ENCODE measurements at regions not wholly inside any gene's neighbourhood (a gene's known extent, or its start where the extent isn't known, plus 50 kb on each side); places are given as distances from the start of the nearest gene placed in this dataset.

DNA sequence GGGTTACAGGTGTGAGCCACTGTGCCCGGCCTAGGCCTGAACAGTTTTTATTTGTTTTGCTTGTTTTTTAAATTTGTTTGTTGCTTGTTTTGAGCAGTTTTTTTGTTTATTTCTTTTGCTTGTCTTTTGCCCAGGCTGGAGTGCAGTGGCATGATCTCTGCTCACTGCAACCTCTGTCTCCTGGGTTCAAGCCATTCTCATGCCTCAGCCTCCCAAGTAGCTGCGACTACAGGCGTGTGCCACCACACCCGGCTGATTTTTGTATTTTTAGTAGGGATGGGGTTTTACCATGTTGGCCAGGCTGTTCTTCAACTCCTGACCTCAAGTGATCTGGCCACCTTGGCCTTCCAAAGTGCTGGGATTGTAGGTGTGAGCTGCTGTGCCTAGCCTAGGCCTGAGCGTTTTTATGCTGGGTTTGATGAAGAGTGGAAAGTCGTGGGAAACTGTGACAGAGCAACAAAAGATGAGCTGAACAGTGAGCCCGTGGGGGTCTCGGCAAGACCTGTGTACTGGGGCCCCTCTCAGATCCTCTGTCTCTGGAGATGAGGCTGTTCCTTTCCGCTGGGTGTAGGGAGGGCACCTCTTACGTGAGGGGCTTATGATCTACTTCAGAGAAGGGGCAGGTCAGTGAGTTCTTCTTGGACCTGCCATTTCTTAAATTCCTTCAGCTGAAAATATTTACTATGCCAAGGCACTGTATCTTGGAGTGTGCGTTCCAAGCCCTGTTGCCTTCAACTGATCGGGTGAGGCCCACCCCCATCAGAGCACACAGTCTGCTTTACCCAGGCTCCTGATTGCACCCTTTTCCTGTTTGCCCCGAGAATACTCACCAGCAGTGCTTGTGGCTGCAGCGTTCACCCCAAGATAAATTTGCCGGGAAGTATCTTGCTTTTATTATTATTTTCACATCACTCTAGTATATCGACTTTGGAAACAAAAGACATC lies 322.1 kb downstream of the SEC14L1 start:
- DNase-seq: no peak

DNA sequence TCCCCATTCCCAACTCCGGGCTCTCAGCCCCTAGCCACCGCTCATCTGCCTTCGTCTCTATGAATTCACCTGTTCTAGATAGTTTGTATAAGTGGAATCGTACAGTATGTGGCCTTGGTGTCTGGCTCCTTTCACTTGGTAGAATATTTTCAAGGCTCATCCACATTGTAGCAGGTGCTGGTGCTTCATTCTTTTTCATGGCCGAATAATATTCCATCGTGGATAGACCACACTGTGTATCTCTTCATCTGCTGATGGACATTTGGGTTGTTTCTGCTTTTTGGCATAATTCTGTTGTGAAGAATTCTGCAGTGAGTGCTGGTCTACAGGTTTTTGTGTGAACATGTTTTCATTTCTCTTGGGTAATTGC lies 324.2 kb downstream of the SEC14L1 start:
- DNase-seq: no peak

DNA sequence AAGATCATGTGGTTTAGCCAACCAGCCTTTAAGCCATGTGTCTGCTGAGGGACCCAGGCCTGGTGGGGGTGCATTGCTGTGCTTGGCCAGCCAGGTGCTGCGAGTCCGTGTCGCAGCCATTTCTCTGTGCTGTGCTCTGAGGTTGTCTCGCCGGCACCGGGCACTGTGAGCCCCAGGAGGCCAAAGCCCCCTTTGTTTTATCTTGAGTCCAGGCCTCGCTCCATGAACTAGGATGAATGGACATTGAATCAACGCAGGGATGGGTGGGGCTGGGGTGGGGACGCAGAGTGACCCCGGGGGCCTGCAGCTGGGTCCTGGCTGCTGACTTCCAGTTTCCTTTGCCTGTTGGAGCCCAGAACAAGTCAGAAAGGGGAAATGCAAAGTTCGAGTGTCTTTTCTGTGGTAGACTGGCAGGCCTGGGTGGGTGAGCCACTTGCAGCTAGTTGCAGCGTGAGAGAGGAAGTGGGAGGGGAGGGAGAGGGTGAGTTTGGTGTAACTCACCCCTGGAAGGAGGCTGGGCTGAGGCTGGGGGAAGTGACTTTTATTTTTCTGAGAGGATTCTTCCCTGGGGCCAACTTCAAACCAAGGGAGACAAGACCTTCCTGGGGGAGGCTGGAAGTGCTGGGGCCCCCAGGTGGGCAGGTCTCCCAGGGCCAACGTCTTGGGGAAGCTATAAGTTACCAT lies 324.7 kb downstream of the SEC14L1 start:
- DNase-seq: no peak

DNA sequence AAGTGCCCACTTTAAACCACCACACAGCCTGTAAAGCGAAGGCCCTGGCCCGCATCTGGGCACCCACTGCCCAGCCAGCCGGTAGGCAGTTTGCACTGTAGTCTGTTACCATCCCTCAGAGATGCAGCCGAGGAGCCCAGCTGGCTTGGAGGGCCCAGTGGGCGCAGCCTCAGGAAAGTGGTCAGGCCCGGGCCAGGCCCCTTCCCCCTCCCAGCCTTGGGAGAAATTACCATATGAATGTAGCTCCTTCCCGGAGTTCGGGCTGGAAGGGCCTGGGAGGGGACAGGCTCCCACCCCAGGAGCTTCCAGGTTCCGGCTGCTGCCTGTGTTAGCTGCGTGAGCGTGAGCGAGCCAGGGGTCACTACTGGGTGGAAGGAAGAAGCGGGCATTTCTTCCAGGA lies 325.4 kb downstream of the SEC14L1 start:
- no peak for DNase-seq

DNA sequence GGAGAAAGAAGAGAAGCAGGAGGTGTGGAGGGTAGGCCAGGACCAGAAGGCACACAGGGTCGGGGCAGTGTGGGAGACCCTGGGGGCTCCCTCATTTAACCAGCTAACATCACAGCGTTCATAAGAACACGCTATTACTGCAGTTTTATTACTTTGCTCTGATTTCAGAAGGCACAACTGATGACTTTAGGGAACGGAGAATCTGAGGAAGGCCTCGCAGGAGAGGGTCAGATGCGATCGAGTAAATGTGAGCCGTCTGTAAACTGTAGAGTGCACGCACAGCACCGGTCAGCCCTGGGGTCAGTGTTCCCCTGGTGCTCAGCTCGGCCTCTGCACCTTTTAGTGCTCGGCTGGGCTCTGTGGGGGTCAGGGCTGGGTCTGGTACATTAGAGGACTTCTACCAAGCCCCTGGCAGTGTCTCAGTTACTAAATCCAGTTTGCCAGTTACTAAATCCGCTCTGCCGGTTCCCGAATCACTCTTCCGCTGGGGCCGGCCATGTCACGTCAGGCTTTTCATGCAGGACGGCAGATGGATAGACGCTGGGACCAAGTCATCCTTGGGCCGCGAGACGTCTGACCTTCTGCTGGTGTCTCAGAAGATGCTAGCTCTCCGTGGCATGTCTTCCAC lies 325.9 kb downstream of the SEC14L1 start:
- DNase-seq: no peak

DNA sequence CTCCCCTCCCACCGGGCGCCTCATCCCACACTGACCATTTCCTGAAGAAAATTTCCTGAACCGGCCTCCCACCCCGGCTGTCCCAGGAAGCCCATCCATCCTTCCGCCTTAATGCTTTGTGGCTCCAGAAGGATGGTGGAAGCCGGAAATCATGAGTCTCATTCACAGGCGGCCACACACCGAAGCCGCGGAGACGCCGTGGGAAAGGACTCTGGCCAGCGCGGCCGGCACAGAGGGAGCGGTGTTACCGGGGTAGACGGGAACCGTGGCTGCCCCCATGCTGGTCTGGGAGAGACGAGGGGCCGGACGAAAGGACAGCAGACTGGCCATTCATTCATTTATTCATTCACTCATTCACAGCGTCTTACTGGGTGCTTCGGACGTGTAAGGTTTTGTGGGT lies 326.8 kb downstream of the SEC14L1 start:
- DNase-seq: no peak

DNA sequence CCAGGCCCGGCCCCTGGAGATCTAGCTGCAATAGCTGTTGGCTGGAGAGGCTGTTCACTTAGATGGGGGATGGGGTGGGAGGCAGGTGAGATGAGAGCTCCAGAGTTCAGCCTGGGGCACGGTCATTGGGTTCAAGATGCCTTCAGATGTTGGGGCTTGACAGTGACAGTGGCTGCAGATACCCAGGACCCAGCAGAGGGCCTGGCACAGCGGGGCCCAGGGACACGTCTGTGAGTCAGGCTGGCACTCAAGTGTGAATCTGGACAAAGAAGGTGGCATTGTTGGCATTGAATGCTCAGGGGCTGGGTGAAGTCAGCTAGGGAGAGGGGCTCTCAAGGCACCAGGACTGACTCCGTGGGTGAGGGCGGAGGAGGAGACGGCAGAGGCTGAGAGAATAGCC lies 328.1 kb downstream of the SEC14L1 start:
- no peak for DNase-seq

- DNase-seq: no peak
These were observed 329.6 kb downstream of the SEC14L1 start for GRCh38 chr17:77470330-77470786.

- no peak for DNase-seq
These were observed 330.3 kb downstream of the SEC14L1 start for GRCh38 chr17:77470800-77471733.

GRCh38 chr17:77471984-77472461 lies 331.3 kb downstream of the SEC14L1 start:
- no peak for DNase-seq

- no peak for DNase-seq
These were observed 331.9 kb downstream of the SEC14L1 start for GRCh38 chr17:77472468-77473310.

DNA sequence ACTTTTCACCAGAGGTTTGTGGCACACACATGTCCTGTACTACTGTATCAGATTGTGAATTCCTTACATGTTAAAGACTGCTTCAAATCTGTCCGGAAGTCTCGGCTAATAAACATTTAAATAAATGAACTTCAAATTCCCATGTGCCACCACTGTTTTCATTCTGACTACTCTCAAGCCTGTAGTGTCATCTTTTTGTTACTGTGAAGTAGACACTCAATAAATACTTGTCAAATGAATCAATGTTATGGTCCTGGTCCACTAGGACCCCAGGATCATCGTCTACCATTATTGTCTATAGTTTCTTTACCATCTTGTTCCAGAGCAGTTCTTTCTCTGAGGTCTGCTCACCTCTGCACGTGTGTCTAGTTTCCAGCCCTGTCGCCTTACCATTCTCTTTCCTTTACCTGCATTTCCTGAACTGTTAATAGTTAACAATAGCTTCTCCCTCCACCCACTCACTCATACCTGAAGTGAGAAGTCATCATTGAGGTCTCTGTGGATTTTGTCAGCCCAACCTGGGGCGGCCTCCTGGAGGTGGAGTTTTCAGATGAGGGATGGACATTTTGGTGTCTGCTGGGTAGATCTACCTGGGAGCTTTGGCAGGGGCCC lies 333.0 kb downstream of the SEC14L1 start:
- DNase-seq: no peak

DNA sequence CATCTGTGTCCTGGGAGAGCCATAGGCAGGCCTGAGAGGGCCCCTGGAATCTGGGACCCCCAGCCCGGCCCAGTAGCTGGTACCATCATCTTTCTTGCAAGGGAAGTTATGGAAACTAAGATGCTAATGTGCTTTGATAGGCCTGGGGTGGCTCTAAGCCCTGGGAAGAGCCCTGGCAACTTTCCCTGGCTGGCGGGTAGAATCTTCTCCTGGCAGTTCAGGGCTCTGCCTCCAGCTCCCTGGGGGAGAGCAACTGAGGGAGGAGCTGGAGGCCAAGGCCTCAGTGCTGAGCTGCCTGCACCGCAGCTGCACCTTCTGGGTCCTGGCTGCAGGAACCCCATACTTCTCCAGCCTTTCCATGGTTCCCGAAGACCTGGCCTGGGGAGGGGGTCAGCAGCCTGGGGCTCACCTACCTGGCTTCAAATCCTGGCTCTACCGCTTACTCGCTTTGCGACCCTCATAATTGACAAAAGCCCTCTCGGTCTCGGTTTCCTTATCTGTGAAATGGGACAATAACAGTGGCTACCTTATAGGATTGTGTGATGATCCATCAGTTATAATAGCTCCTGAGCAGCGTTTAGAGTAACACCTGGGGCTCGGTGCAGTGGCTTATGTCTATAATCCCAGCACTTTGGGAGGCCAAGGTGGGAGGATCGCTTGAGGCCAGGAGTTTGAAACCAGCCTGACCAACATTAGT lies 333.7 kb downstream of the SEC14L1 start:
- no peak for DNase-seq

DNA sequence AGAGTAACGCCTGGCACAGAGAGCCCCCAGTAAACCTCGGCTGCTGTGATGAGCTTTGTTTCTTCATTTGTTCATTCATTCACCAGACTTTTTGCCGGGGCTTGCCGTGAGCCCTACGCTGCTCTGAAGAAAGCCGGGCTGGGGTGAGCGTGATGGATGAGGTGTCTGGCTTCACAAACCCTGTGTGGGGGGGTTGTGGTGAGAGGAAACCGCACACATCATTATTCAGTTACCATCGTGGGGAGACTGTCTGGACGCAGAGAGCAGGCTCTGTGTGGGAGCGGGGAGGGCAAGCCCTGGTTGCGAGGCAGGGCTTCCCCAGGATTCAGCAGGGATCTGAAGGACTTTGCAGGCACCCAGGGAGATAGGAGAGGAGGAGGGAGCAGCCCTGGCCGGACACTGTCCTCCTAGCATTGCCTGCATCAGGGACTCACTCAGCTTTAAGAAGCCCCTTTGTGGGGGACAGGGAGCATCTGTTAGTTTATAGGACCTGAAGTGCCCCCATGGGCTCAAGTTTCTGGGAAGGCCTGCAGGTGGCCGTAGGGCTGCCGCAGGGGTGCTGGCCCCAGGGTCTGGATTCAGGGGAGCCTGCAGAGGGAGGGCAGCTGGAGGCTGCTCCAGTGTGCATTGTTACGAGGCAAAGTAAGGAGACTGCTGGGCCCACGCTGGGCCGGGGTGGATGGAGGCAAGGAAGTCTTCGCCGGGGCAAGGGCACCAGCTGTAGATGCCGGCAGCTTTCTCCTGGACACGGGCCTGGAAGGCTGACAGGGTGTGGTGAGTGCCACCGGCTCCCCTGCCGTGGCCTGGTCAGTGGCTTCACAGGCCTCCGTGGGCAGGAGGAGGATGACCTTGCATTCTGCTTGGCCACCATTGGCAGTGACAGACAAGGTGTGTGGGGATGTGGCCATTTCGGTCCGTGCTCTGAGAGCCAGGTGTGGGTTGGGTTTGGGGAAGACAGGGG lies 334.5 kb downstream of the SEC14L1 start:
- no peak for DNase-seq

- DNase-seq: no peak
These were observed 335.2 kb downstream of the SEC14L1 start for GRCh38 chr17:77476006-77476405.

GRCh38 chr17:77476498-77476897 lies 335.7 kb downstream of the SEC14L1 start:
- DNase-seq: no peak

DNA sequence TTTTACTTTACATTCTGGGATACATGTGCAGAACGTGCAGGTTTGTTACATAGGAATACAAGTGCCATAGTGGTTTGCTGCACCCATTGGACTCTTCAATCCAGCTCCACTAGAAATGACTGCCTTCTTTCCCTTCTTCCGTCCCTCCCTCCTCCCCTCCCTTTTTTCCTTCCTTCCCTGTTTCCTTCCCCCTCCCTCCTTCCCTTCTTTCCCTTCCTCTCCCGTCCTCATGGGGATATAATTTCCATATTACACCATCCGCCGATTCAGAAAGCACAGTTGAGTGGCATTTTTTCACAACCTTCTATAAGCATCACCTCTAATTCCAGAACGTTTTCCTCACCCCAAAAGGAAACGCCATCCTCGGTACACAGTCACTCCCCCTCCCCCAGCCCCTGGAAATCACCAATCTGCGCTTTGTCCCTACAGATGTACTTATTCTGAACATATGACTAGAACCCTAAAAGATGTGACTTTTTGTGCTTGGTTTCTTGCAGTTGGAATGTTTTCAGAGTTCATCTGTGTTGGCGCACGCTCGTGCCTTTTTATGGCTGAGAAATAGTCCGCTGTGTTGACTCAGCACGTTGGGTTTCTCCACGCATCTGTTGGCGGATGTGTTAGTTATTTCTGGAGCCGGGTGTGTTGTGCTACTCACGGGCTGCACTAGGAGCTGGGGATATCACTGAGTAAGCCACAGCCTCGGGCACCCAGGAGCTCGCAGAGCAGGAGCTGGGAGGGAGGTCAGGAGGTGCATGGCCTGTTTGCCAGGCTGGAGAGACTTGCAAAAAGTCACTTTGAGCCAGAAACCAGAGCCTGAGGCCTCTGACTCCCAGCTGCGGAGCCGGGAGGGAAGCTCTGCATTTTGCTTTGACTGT lies 336.4 kb downstream of the SEC14L1 start:
- no peak for DNase-seq

DNA sequence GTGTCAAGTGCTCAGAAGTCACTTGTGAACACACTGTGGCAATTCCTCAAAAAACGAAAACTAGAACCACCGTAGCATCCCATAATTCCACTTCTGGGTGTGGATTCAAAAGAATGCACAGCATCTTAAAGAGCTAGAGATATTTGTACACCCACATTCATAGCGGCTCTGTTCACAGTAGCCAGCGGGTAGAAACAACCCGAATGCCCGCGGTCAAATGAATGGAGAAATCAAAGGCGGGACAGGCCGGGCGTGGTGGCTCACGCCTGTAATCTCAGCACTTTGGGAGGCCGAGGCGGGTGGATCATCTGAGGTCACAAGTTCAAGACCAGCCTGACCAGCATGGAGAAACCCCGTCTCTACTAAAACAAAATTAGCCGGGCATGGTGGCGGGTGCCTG lies 337.5 kb downstream of the SEC14L1 start:
- DNase-seq: no peak

Data from NCI-H524 (cell line).